G401.6 (cell line): ENCODE measurements at regions not wholly inside any gene's neighbourhood (a gene's known extent, or its start where the extent isn't known, plus 50 kb on each side); places are given as distances from the start of the nearest gene placed in this dataset.

Source experiments
- FAIRE-seq: peaks from 2 replicates; lab custom pipeline; 2012; peaks lifted over from hg19 to GRCh38; lab: Jason Lieb, UNC

GRCh38 chr12:98438656-98439230 is 76.6 kb upstream of the TMPO start:
- FAIRE-seq, result no peak

- FAIRE-seq, result no peak
Observed at GRCh38 chr12:98439471-98439951, 75.9 kb upstream of the TMPO start.

GRCh38 chr12:98439981-98440581 is 75.3 kb upstream of the TMPO start:
- no peak for FAIRE-seq

- FAIRE-seq, result no peak
Observed at GRCh38 chr12:98446060-98446459, 69.3 kb upstream of the TMPO start.

GRCh38 chr12:98446682-98447081 is 68.7 kb upstream of the TMPO start:
- no peak for FAIRE-seq

GRCh38 chr12:98449584-98449983 is 65.8 kb upstream of the TMPO start:
- FAIRE-seq, result no peak

- no peak for FAIRE-seq
Observed at GRCh38 chr12:98453070-98453469, 62.3 kb upstream of the TMPO start.

- no peak for FAIRE-seq
Observed at GRCh38 chr12:98453492-98453891, 61.9 kb upstream of the TMPO start.

GRCh38 chr12:98456041-98456440 is 59.3 kb upstream of the TMPO start:
- FAIRE-seq, result no peak

- FAIRE-seq, result no peak
Observed at GRCh38 chr12:98456576-98457573, 58.5 kb upstream of the TMPO start.

GRCh38 chr12:98464190-98464589 is 51.2 kb upstream of the TMPO start:
- no peak for FAIRE-seq

- FAIRE-seq, result no peak
Observed at GRCh38 chr12:98465505-98465904, 49.9 kb upstream of the TMPO start.
